T1000 (cell line): ENCODE measurements at regions not wholly inside any gene's neighbourhood (a gene's known extent, or its start where the extent isn't known, plus 50 kb on each side); places are given as distances from the start of the nearest gene placed in this dataset.
"Not testable (repeated sequence)": the region's sequence is repeated elsewhere in the genome, so short reads cannot be mapped to it uniquely, and the experiment has no call there.

ENCODE experiments used
- DNase-seq: peaks from one replicate; lab custom pipeline; 2025; ENCODE audit warnings: mixed read lengths; lab: John Stamatoyannopoulos, UW

- DNase-seq = not testable (repeated sequence)
Measured at GRCh38 chr13:80675442-80675841, 334.5 kb upstream of the SPRY2 start.

GRCh38 chr13:80671773-80672172 is 330.8 kb upstream of the SPRY2 start:
- DNase-seq = no peak

- no peak for DNase-seq
Measured at GRCh38 chr13:80669112-80669511, 328.2 kb upstream of the SPRY2 start.

GRCh38 chr13:80668452-80668851 is 327.5 kb upstream of the SPRY2 start:
- no peak for DNase-seq

GRCh38 chr13:80666782-80667552 is 326.0 kb upstream of the SPRY2 start:
- DNase-seq = no peak

GRCh38 chr13:80665792-80666333 is 324.9 kb upstream of the SPRY2 start:
- DNase-seq = no peak

- no peak for DNase-seq
Measured at GRCh38 chr13:80664950-80665349, 324.0 kb upstream of the SPRY2 start.

- DNase-seq = no peak
Measured at GRCh38 chr13:80663788-80664187, 322.9 kb upstream of the SPRY2 start.

GRCh38 chr13:80658705-80659104 is 317.8 kb upstream of the SPRY2 start:
- no peak for DNase-seq

GRCh38 chr13:80656512-80656904 is 315.6 kb upstream of the SPRY2 start:
- DNase-seq = no peak

GRCh38 chr13:80655778-80656511 is 315.0 kb upstream of the SPRY2 start:
- no peak for DNase-seq

GRCh38 chr13:80654638-80655249 is 313.8 kb upstream of the SPRY2 start:
- no peak for DNase-seq

GRCh38 chr13:80649274-80649673 is 308.3 kb upstream of the SPRY2 start:
- DNase-seq = no peak

GRCh38 chr13:80642641-80643040 is 301.7 kb upstream of the SPRY2 start:
- no peak for DNase-seq

- DNase-seq = no peak
Measured at GRCh38 chr13:80633251-80633650, 292.3 kb upstream of the SPRY2 start.

- no peak for DNase-seq
Measured at GRCh38 chr13:80630685-80631121, 289.8 kb upstream of the SPRY2 start.

GRCh38 chr13:80618781-80619180 is 277.9 kb upstream of the SPRY2 start:
- no peak for DNase-seq

GRCh38 chr13:80612804-80613203 is 271.9 kb upstream of the SPRY2 start:
- DNase-seq = no peak

GRCh38 chr13:80611310-80611709 is 270.4 kb upstream of the SPRY2 start:
- DNase-seq = no peak

- no peak for DNase-seq
Measured at GRCh38 chr13:80605716-80606115, 264.8 kb upstream of the SPRY2 start.

- DNase-seq = no peak
Measured at GRCh38 chr13:80605011-80605410, 264.1 kb upstream of the SPRY2 start.

GRCh38 chr13:80604098-80604497 is 263.2 kb upstream of the SPRY2 start:
- DNase-seq = no peak

GRCh38 chr13:80603351-80603750 is 262.4 kb upstream of the SPRY2 start:
- DNase-seq = no peak
